Smooth muscle cell (in vitro differentiated cells): ENCODE measurements at regions not wholly inside any gene's neighbourhood (a gene's known extent, or its start where the extent isn't known, plus 50 kb on each side); places are given as distances from the start of the nearest gene placed in this dataset.

Experiments used
- DNase-seq: peaks from one replicate; lab custom pipeline; 2025; ENCODE audit not compliant: unreplicated experiment; lab: John Stamatoyannopoulos, UW
- H2AFZ ChIP-seq: fragments of 200-600 bp; sonication (generic); 2 replicates; pipeline ENCODE4 v1.6.0; 2016; ENCODE audit warnings: antibody characterized with exemption, low read depth, mild to moderate bottlenecking
- H3F3A ChIP-seq: fragments of 200-600 bp; sonication (generic); 2 replicates; pipeline ENCODE4 v1.6.0; 2017; ENCODE audit warnings: antibody characterized with exemption, low read depth
- H3K27ac ChIP-seq: fragments of 200-600 bp; sonication (generic); 2 replicates; pipeline ENCODE4 v1.5.1; 2016; ENCODE audit warnings: low read depth, mild to moderate bottlenecking
- H3K27me3 ChIP-seq: fragments of 200-600 bp; sonication (generic); 2 replicates; pipeline ENCODE4 v1.6.1; 2016; ENCODE audit warnings: low read depth, mild to moderate bottlenecking
- H3K36me3 ChIP-seq: fragments of 200-600 bp; sonication (generic); 2 replicates; pipeline ENCODE4 v1.5.1; 2016; ENCODE audit warnings: low read depth
- H3K4me1 ChIP-seq: fragments of 200-600 bp; sonication (generic); 2 replicates; pipeline ENCODE4 v1.5.1; 2016; ENCODE audit warnings: low read depth
- H3K4me2 ChIP-seq: fragments of 200-600 bp; sonication (generic); 2 replicates; pipeline ENCODE4 v1.6.0; 2016; ENCODE audit warnings: mild to moderate bottlenecking
- H3K4me3 ChIP-seq: fragments of 200-600 bp; sonication (generic); 2 replicates; pipeline ENCODE4 v1.5.1; 2016; ENCODE audit warnings: mild to moderate bottlenecking
- H3K79me2 ChIP-seq: fragments of 200-600 bp; sonication (generic); 2 replicates; pipeline ENCODE4 v1.6.0; 2016; ENCODE audit warnings: low read depth, mild to moderate bottlenecking
- H3K9ac ChIP-seq: fragments of 200-600 bp; sonication (generic); 2 replicates; pipeline ENCODE4 v1.6.0; 2016; ENCODE audit warnings: low read depth
- H3K9me3 ChIP-seq: fragments of 200-600 bp; sonication (generic); replicated peaks from 2 replicates; pipeline ENCODE4 v1.5.1; 2016; ENCODE audit warnings: low read depth
- H4K20me1 ChIP-seq: fragments of 200-600 bp; sonication (generic); 2 replicates; pipeline ENCODE4 v1.6.0; 2016; ENCODE audit warnings: low read depth
- CTCF ChIP-seq: fragments of 200-600 bp; sonication (generic); IDR thresholded peaks from 2 replicates; pipeline ENCODE4 v1.5.1; 2017; ENCODE audit warnings: borderline replicate concordance, mild to moderate bottlenecking, antibody characterized with exemption; ENCODE audit not compliant: insufficient read depth, poor library complexity, severe bottlenecking
- WGBS: methylation state at CpG from one replicate; pipeline ENCODE4 v1.1.7; 2016; ENCODE audit warnings: low lambda C conversion rate; 5-methylcytosine and 5-hydroxymethylcytosine counted together

DNA sequence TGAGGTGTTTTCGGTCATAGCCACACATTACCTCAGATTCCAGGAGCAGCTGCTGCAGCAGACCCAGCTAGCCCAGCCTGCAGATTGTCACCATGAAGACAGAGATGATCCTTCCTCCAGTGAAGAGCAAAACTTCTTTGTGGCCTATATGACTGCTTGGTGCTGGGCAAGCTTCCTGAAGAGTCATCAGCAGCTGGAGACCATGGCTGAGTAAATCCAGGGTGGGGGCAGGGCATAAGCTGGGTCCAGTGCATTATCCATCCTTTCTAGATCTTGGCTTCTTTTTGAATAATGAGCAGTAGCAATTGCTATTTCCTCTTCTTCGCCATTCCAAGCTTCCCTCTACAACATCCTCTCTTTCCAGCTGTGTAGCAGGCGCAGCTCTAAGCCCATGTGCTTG, 373.1 kb upstream of the DDHD1 start:
- no peaks in the 10 kb centered on the region for H3K36me3 ChIP-seq
- no peaks in the 10 kb centered on the region for H3K9me3 ChIP-seq
- H3K9ac ChIP-seq, result no peak overlapping the region
- no peak overlapping the region for H3K4me3 ChIP-seq
- WGBS, result 81% methylated on average over 3 of the region's 3 CpGs
- no peaks in the 10 kb centered on the region for H3K27me3 ChIP-seq
- no peak overlapping the region for H3K27ac ChIP-seq
- H2AFZ ChIP-seq, result no peak overlapping the region
- no peak for DNase-seq
- H3K4me1 ChIP-seq, result no peaks in the 10 kb centered on the region
- H3K4me2 ChIP-seq, result no peak overlapping the region
- no peaks in the 10 kb centered on the region for H4K20me1 ChIP-seq
- no peak for TF ChIP-seq CTCF
- no peaks in the 10 kb centered on the region for H3F3A ChIP-seq
- H3K79me2 ChIP-seq, result no peaks in the 10 kb centered on the region

GRCh38 chr14:53525608-53526007, 372.5 kb upstream of the DDHD1 start:
- 88% methylated on average over 2 of the region's 2 CpGs for WGBS
- Histone ChIP-seq H3K27ac (no peak overlapping the region), H3K9ac (no peak overlapping the region), H3F3A (no peaks in the 10 kb centered on the region), H3K36me3 (no peaks in the 10 kb centered on the region), H3K4me3 (no peak overlapping the region), H3K27me3 (no peaks in the 10 kb centered on the region), H3K79me2 (no peaks in the 10 kb centered on the region), H4K20me1 (no peaks in the 10 kb centered on the region), H3K4me1 (no peaks in the 10 kb centered on the region), H3K9me3 (no peaks in the 10 kb centered on the region), H3K4me2 (no peak overlapping the region), H2AFZ (no peak overlapping the region)
- TF ChIP-seq CTCF, result no peak
- no peak for DNase-seq

DNA sequence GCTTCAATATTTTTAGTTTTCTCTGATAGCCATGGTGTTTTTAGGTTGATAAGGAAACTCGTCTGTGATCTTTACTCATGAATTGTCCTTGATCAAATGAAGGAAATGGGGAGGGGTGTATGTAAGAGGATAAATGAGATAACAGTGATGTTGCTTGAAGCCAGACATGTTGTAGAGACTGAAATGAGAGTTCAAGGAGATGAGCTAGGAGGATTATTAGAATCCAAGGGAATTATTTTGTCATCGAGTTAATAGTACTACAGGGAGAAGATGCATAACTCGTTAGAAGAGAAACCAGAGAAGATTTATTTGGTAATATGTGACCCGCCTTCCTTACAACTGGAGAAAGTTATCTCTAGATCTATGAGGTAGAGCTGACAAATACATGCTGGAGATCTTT, 371.3 kb upstream of the DDHD1 start:
- no peaks in the 10 kb centered on the region for H3K79me2 ChIP-seq
- no peak overlapping the region for H3K27ac ChIP-seq
- no peak overlapping the region for H3K4me2 ChIP-seq
- no peak overlapping the region for H3K4me3 ChIP-seq
- H4K20me1 ChIP-seq, result no peaks in the 10 kb centered on the region
- no peaks in the 10 kb centered on the region for H3F3A ChIP-seq
- H3K27me3 ChIP-seq, result no peaks in the 10 kb centered on the region
- no peaks in the 10 kb centered on the region for H3K9me3 ChIP-seq
- H2AFZ ChIP-seq, result no peak overlapping the region
- no peak overlapping the region for H3K9ac ChIP-seq
- WGBS, result 74% methylated on average over 4 of the region's 4 CpGs
- H3K4me1 ChIP-seq, result no peaks in the 10 kb centered on the region
- no peak for TF ChIP-seq CTCF
- H3K36me3 ChIP-seq, result no peaks in the 10 kb centered on the region
- no peak for DNase-seq

- Histone ChIP-seq H3K9me3 (no peaks in the 10 kb centered on the region), H2AFZ (no peak overlapping the region), H3K36me3 (no peaks in the 10 kb centered on the region), H3K27me3 (no peaks in the 10 kb centered on the region), H3K27ac (no peak overlapping the region), H3F3A (no peaks in the 10 kb centered on the region), H3K79me2 (no peaks in the 10 kb centered on the region), H3K4me2 (no peak overlapping the region), H3K4me1 (no peaks in the 10 kb centered on the region), H3K9ac (no peak overlapping the region), H4K20me1 (no peaks in the 10 kb centered on the region), H3K4me3 (no peak overlapping the region)
- 74% methylated on average over 3 of the region's 3 CpGs for WGBS
- no peak for DNase-seq
- TF ChIP-seq CTCF, result no peak
These were observed 370.1 kb upstream of the DDHD1 start for GRCh38 chr14:53523226-53523625.
